Esophagus muscularis mucosa (tissue), 4 donors: ENCODE measurements at regions not wholly inside any gene's neighbourhood (a gene's known extent, or its start where the extent isn't known, plus 50 kb on each side); places are given as distances from the start of the nearest gene placed in this dataset.

Experiments used
- DNase-seq: peaks from one replicate; pipeline ENCODE4 v3.0.0-alpha.2; 2017; ENCODE audit errors: extremely low spot score
- H3K27ac ChIP-seq, 4 donors: fragments of 200-600 bp; sonication (generic); replicated peaks in 1 of 4; 1 replicate in 3 of 4; 2 replicates in 1 of 4; pipeline ENCODE4 v1.5.1; 2016 to 2019; ENCODE audit warnings: mild to moderate bottlenecking in 1 of 4
- H3K27me3 ChIP-seq, 4 donors: fragments of 200-600 bp; sonication (generic); one replicate each; pipeline versions ENCODE4 v1.5.1 to v1.6.0; 2016 to 2019
- H3K36me3 ChIP-seq, 4 donors: fragments of 200-600 bp; sonication (generic); one replicate each; pipeline ENCODE4 v1.5.1; 2016 to 2019
- H3K4me1 ChIP-seq, 4 donors: fragments of 200-600 bp; sonication (generic); one replicate each; pipeline ENCODE4 v1.5.1; 2016 to 2019
- H3K4me3 ChIP-seq, 4 donors: fragments of 200-600 bp; sonication (generic); 1 replicate in 2 of 4; 2 replicates in 2 of 4; pipeline ENCODE4 v1.5.1; 2016 to 2019; ENCODE audit warnings: mild to moderate bottlenecking in 4 of 4, moderate library complexity in 1 of 4
- H3K9me3 ChIP-seq, 4 donors: fragments of 200-600 bp; sonication (generic); 1 replicate in 3 of 4; 2 replicates in 1 of 4; pipeline ENCODE4 v1.5.1; 2016 to 2019
- EP300 ChIP-seq: sonication (generic); formaldehyde crosslinking; IDR thresholded peaks from one replicate; pipeline ENCODE4 v1.6.1; 2017; ENCODE audit warnings: antibody characterized with exemption
- POLR2A ChIP-seq: fragments of 450-650 bp; IDR thresholded peaks from one replicate; pipeline ENCODE4 v1.6.1; 2017; ENCODE audit warnings: antibody characterized with exemption, moderate library complexity, mild to moderate bottlenecking, low read depth
- POLR2AphosphoS5 ChIP-seq, 2 donors: sonication (generic); formaldehyde crosslinking; IDR thresholded peaks; one replicate each; pipeline ENCODE4 v1.6.1; 2017; ENCODE audit warnings: antibody characterized with exemption in 2 of 2
- WGBS: methylation state at CpG from one replicate; pipeline ENCODE4 v1.1.5; 2018; 5-methylcytosine and 5-hydroxymethylcytosine counted together
- intact Hi-C: fragments of 100-400 bp; cut with DNase I; formaldehyde crosslinking; loops from one replicate; pipeline ENCODE4 v1.15.1; 2023
- TF ChIP-seq, protein P1 (sequence below), 3 experiments: fragments of 200-600 bp in 2 of 3; fragments of 450-650 bp in 1 of 3; sonication (generic) in 2 of 3; IDR thresholded peaks; one replicate each; pipeline ENCODE4 v1.5.1; 2017 to 2019; ENCODE audit warnings: antibody characterized with exemption in 3 of 3, mild to moderate bottlenecking in 2 of 3, moderate library complexity in 1 of 3

DNA sequence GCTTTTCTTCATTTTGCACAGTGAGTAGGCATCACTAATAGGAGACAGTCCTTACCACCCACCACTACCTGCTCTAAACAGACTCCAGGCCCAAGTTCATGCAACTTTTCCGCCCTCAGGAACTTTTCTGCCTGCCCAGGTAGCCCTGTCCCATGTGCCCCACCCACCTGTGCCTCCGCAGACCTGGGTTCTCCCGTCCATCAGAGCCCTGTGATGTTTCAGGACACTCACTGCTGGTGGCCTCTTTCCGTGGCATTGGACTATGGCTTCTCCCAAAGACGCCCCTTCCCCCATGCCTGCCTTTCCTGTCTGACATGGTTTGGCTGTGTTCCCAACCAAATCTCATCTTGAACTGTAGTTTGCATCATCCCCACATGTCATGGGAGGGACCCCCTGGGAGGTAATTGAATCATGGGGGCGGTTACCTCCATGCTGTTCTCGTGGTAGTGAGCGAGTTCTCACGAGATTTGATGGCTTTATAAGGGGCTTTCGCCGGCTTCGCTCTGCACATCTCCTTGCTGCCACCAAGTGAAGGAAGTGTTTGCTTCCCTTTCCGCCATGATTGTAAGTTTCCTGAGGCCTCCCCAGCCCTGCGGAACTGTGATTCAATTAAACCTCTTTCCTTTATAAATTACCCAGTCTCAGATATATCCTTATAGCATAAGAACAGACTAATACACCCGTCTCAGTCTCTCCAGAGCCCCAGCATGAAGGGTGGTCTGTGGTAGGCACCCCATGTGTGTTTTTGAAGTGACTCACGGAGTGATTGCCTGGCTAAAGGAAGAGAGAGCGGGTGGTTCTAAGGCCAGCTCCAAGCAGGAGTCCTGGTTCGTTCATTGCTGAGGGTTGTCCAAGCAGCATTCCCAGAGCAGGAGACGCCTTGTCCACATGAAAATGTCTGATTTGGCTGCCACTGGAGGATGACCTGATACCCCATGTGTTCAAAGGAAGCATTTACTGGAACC lies 86.0 kb upstream of the ZBTB40 start:
- Histone ChIP-seq H3K4me1 (no peaks in the 10 kb centered on the region), H3K4me3 (no peak overlapping the region), H3K27me3 (peaks cover 0 to 79% (median 0%) of the 10 kb centered on the region in 4 donors), H3K27ac (no peak overlapping the region), H3K9me3 (no peaks in the 10 kb centered on the region), H3K36me3 (no peaks in the 10 kb centered on the region)
- 85% methylated on average over 18 of the region's 19 CpGs for WGBS
- TF ChIP-seq EP300 (no peak), POLR2A (no peak), POLR2AphosphoS5 (IDR thresholded peaks at IDR 0.05) (no peak)
- TF ChIP-seq, protein P1, sequence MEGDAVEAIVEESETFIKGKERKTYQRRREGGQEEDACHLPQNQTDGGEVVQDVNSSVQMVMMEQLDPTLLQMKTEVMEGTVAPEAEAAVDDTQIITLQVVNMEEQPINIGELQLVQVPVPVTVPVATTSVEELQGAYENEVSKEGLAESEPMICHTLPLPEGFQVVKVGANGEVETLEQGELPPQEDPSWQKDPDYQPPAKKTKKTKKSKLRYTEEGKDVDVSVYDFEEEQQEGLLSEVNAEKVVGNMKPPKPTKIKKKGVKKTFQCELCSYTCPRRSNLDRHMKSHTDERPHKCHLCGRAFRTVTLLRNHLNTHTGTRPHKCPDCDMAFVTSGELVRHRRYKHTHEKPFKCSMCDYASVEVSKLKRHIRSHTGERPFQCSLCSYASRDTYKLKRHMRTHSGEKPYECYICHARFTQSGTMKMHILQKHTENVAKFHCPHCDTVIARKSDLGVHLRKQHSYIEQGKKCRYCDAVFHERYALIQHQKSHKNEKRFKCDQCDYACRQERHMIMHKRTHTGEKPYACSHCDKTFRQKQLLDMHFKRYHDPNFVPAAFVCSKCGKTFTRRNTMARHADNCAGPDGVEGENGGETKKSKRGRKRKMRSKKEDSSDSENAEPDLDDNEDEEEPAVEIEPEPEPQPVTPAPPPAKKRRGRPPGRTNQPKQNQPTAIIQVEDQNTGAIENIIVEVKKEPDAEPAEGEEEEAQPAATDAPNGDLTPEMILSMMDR (IDR thresholded peaks at IDR 0.05), result no peak
- intact Hi-C loops, result no loop called here
- DNase-seq, result no peak

DNA sequence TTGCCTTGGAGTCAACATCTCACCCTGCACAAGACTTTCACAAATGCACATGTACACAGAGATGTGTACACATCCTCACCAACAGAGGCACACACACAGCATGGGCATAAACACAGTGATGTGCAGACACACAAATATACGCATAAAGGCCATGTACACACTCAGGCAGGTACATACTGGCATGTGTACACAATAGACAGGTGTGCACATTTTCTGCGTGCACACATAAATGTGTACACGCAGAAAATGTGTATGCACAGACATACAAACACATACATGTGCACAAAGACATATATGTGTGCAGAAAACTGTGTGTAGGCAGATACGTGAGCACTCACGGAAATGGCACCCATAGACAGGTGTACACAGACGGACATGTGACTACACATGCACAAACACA lies 85.3 kb upstream of the ZBTB40 start:
- H3K27me3 ChIP-seq, result peaks cover 0 to 80% (median 0%) of the 10 kb centered on the region in 4 donors
- H3K9me3 ChIP-seq, result no peaks in the 10 kb centered on the region
- no peaks in the 10 kb centered on the region for H3K4me1 ChIP-seq
- no peaks in the 10 kb centered on the region for H3K36me3 ChIP-seq
- DNase-seq, result no peak
- intact Hi-C loops, result no loop called here
- 92% methylated on average over 6 of the region's 6 CpGs for WGBS
- H3K27ac ChIP-seq, result no peak overlapping the region
- H3K4me3 ChIP-seq, result no peak overlapping the region
- TF ChIP-seq POLR2AphosphoS5 (IDR thresholded peaks at IDR 0.05) (no peak), EP300 (no peak), POLR2A (no peak)
- TF ChIP-seq, protein P1 (IDR thresholded peaks at IDR 0.05), result no peak

DNA sequence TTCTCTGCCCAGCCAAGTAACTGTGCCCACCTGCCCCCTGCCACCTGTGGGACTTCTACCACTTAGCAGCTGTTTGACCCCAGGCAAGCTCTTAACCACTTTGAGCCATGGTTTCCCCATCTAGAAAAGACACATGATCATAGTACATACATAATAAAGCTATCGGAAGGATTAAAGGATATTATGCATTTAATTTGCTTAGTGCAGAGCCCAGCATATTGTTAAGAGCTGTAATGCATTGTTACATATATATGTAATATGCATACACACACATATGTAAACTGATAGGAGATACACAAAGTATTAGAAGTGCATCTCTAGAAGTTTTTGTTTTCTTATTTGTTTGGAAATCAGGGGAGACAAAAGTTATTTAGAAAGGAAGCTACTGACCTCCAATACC lies 83.5 kb upstream of the ZBTB40 start:
- no peaks in the 10 kb centered on the region for H3K4me1 ChIP-seq
- peaks cover 0 to 5% (median 4%) of the 10 kb centered on the region in 4 donors for H3K9me3 ChIP-seq
- 80% methylated on average over 1 of the region's 1 CpG for WGBS
- H3K27me3 ChIP-seq, result peaks cover 0 to 83% (median 0%) of the 10 kb centered on the region in 4 donors
- TF ChIP-seq, protein P1 (IDR thresholded peaks at IDR 0.05), result no peak
- TF ChIP-seq EP300 (no peak), POLR2AphosphoS5 (IDR thresholded peaks at IDR 0.05) (no peak), POLR2A (no peak)
- no peak for DNase-seq
- intact Hi-C loops, result no loop called here
- H3K36me3 ChIP-seq, result no peaks in the 10 kb centered on the region
- no peak overlapping the region for H3K27ac ChIP-seq
- no peak overlapping the region for H3K4me3 ChIP-seq

DNA sequence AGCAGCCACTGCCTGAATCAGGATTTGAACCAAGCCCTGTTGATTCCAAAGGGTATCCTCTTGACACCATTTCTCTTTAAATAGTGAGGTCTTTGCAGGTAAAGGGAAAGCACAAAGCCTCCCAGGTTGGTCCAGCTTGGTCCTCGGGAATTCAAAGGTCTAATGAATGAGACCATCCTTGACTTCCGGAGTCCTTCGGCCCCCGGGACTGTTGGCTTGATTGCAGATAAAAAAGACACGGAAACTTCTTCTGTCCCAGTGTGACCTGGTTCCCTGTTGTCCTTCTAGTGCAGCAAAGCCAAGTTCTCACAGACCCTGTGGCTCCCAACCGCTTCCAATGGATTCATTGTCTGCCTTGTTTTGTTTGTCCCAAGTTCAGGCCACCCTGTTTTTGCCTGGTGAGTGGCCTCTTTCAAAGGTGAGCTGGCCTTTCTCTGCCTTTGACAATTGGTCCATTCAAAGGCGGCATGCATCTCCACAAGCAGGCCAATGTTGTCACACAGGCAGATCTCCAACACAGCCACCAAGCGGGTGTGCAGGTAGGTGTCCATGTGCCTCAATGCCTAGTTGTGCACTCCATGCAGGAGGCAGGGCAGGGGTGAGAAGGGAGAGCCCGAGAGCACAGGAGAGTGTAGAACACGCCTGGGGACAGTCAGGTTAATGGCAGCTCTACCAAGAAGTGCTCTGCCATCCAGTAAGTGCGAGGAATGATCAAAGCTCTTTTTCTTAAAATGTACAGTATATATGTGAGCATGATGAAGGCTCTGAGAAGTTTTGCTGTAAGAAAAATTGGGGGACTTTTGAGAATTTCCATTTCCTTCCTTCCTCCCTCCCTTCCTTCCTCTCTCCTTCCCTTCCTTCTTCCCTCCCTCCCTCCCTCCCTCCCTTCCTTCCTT lies 82.1 kb upstream of the ZBTB40 start:
- intact Hi-C loops, result no loop called here
- no peak for DNase-seq
- Histone ChIP-seq H3K27ac (no peak overlapping the region), H3K27me3 (peaks cover 0 to 80% (median 0%) of the 10 kb centered on the region in 4 donors), H3K4me3 (no peak overlapping the region), H3K9me3 (peaks cover 0 to 11% (median 8%) of the 10 kb centered on the region in 4 donors), H3K4me1 (no peaks in the 10 kb centered on the region), H3K36me3 (no peaks in the 10 kb centered on the region)
- TF ChIP-seq, protein P1 (IDR thresholded peaks at IDR 0.05), result no peak
- no peak for TF ChIP-seq POLR2A
- TF ChIP-seq POLR2AphosphoS5 (IDR thresholded peaks at IDR 0.05), result no peak
- no peak for TF ChIP-seq EP300
- WGBS, result 87% methylated on average over 11 of the region's 11 CpGs
